Transverse colon (tissue), 4 donors: ENCODE measurements at regions not wholly inside any gene's neighbourhood (a gene's known extent, or its start where the extent isn't known, plus 50 kb on each side); places are given as distances from the start of the nearest gene placed in this dataset.

Source experiments
- DNase-seq: peaks from one replicate; pipeline ENCODE4 v3.0.0-alpha.2; 2019
- H3K27ac ChIP-seq, 4 donors: fragments of 200-600 bp; sonication (generic); 2 replicates each; pipeline ENCODE4 v1.5.1; 2016 to 2018; ENCODE audit warnings: inconsistent platforms in 4 of 4
- H3K27me3 ChIP-seq: fragments of 200-600 bp; sonication (generic); 2 replicates; pipeline ENCODE4 v1.5.1; 2017; ENCODE audit warnings: inconsistent platforms
- H3K36me3 ChIP-seq, 4 donors: fragments of 200-600 bp; sonication (generic); 2 replicates each; pipeline ENCODE4 v1.5.1; 2017 to 2019; ENCODE audit warnings: inconsistent platforms in 4 of 4
- H3K4me1 ChIP-seq, 4 donors: fragments of 200-600 bp; sonication (generic); 2 replicates each; pipeline ENCODE4 v1.5.1; 2017 to 2020; ENCODE audit warnings: inconsistent platforms in 4 of 4
- H3K4me3 ChIP-seq, 4 donors: fragments of 200-600 bp; sonication (generic); 1 replicate in 1 of 4; 2 replicates in 3 of 4; pipeline versions ENCODE4 v1.5.1 to v1.6.1; 2017 to 2019; ENCODE audit warnings: inconsistent platforms in 4 of 4
- H3K9me3 ChIP-seq, 2 donors: fragments of 200-600 bp; sonication (generic); 2 replicates each; pipeline ENCODE4 v1.5.1; 2017 to 2019; ENCODE audit warnings: inconsistent platforms in 2 of 2
- CTCF ChIP-seq, 5 experiments: fragments of 200-600 bp in 3 of 5; fragments of 450-650 bp in 2 of 5; sonication (generic) in 3 of 5; IDR thresholded peaks; 1 replicate in 2 of 5; 2 replicates in 3 of 5; pipeline ENCODE4 v1.5.1; 2016 to 2017; ENCODE audit warnings: antibody characterized with exemption in 5 of 5, inconsistent platforms in 3 of 5, mild to moderate bottlenecking in 2 of 5, moderate library complexity in 1 of 5
- EP300 ChIP-seq: sonication (generic); formaldehyde crosslinking; IDR thresholded peaks from one replicate; pipeline ENCODE4 v1.6.1; 2017; ENCODE audit warnings: antibody characterized with exemption, low read depth
- POLR2A ChIP-seq: fragments of 450-650 bp; IDR thresholded peaks from one replicate; pipeline ENCODE4 v1.6.1; 2016; ENCODE audit warnings: antibody characterized with exemption, mild to moderate bottlenecking, moderate library complexity
- POLR2AphosphoS5 ChIP-seq, 3 donors: sonication (generic); formaldehyde crosslinking; IDR thresholded peaks; one replicate each; pipeline ENCODE4 v1.6.1; 2016; ENCODE audit warnings: antibody characterized with exemption in 3 of 3
- WGBS, 2 donors: methylation state at CpG; one replicate each; pipeline ENCODE4 v1.1.5; 2018; ENCODE audit warnings: low coverage in 1 of 2; 5-methylcytosine and 5-hydroxymethylcytosine counted together
- in situ Hi-C, 4 donors: fragments of 200-750 bp; cut with MboI; loops; one replicate each; pipeline versions ENCODE4 v1.15.0 to v1.15.1; 2017; ENCODE audit warnings: low sequenced_read_pairs in 3 of 4, low pct_ligation_motif_present in 1 of 4, low pct_unique_long_range_greater_than_20kb in 1 of 4
- intact Hi-C: fragments of 100-400 bp; cut with DNase I; formaldehyde crosslinking; loops from one replicate; pipeline ENCODE4 v1.15.1; 2023; ENCODE audit warnings: low total_unique reads

GRCh38 chr14:98598576-98598975 lies 673.4 kb downstream of the BCL11B start:
- Histone ChIP-seq H3K4me3 (no peak overlapping the region), H3K4me1 (no peaks in the 10 kb centered on the region), H3K27ac (no peak overlapping the region), H3K27me3 (no peaks in the 10 kb centered on the region), H3K36me3 (no peaks in the 10 kb centered on the region), H3K9me3 (no peaks in the 10 kb centered on the region)
- WGBS, 2 donors, result 91 to 95% methylated on average over 3 to 6 of the region's 6 CpGs
- intact Hi-C loops (no loop called here), in situ Hi-C loops (no loop called here)
- TF ChIP-seq POLR2AphosphoS5 (IDR thresholded peaks at IDR 0.05) (no peak), EP300 (no peak), POLR2A (no peak), CTCF (IDR thresholded peaks at IDR 0.05) (no peak)
- DNase-seq, result no peak

GRCh38 chr14:98599082-98599481 lies 672.9 kb downstream of the BCL11B start:
- Histone ChIP-seq H3K9me3 (no peaks in the 10 kb centered on the region), H3K27ac (no peak overlapping the region), H3K4me1 (no peaks in the 10 kb centered on the region), H3K36me3 (no peaks in the 10 kb centered on the region), H3K27me3 (no peaks in the 10 kb centered on the region), H3K4me3 (no peak overlapping the region)
- DNase-seq, result no peak
- intact Hi-C loops, result no loop called here
- 61% methylated on average over 5 of the region's 5 CpGs; no CpG with 5 or more reads in 1 of the 2 donors for WGBS, 2 donors
- TF ChIP-seq EP300, result no peak
- no peak for TF ChIP-seq CTCF (IDR thresholded peaks at IDR 0.05)
- TF ChIP-seq POLR2A, result no peak
- TF ChIP-seq POLR2AphosphoS5 (IDR thresholded peaks at IDR 0.05), result no peak
- in situ Hi-C loops, result no loop called here

- in situ Hi-C loops, result no loop called here
- H3K27ac ChIP-seq, result no peak overlapping the region
- intact Hi-C loops, result no loop called here
- H3K27me3 ChIP-seq, result no peaks in the 10 kb centered on the region
- no peaks in the 10 kb centered on the region for H3K36me3 ChIP-seq
- no peaks in the 10 kb centered on the region for H3K4me1 ChIP-seq
- H3K9me3 ChIP-seq, result no peaks in the 10 kb centered on the region
- no peak for TF ChIP-seq EP300
- TF ChIP-seq CTCF (IDR thresholded peaks at IDR 0.05), result no peak
- no peak for TF ChIP-seq POLR2A
- no peak for TF ChIP-seq POLR2AphosphoS5 (IDR thresholded peaks at IDR 0.05)
- DNase-seq, result no peak
- 58 to 62% methylated on average over 1 to 7 of the region's 7 CpGs for whole genome bisulfite sequencing, 2 donors
- no peak overlapping the region for H3K4me3 ChIP-seq
Observed at GRCh38 chr14:98602983-98603382, 669.0 kb downstream of the BCL11B start.

DNA sequence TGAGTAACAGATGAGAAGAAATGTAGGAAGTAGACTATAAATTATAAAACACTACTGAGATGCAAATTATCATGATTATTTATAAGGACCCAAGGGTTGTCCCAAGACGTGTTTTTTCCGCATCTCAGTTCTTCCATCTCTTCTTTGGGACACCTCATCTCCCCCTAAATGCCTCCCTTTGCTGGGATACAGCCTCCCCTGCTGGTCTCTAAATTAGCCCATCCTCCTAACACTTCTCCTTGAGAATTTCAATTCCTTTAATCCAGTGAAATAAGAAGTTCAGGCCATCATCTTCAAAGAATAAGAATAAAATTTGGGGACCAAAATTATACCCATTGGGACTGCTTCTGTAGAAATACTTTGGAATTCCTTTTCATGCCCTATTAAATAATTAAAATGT lies 667.0 kb downstream of the BCL11B start:
- DNase-seq, result no peak
- TF ChIP-seq POLR2AphosphoS5 (IDR thresholded peaks at IDR 0.05) (no peak), CTCF (IDR thresholded peaks at IDR 0.05) (no peak)
- in situ Hi-C loops, result no loop called here
- Histone ChIP-seq H3K4me1 (no peaks in the 10 kb centered on the region), H3K27ac (no peak overlapping the region), H3K27me3 (no peaks in the 10 kb centered on the region), H3K4me3 (no peak overlapping the region), H3K36me3 (no peaks in the 10 kb centered on the region), H3K9me3 (no peaks in the 10 kb centered on the region)
- intact Hi-C loops, result no loop called here
- 75 to 86% methylated on average over 2 of the region's 2 CpGs for WGBS, 2 donors
